Fibroblast of skin of abdomen (primary cell): ENCODE measurements at regions not wholly inside any gene's neighbourhood (a gene's known extent, or its start where the extent isn't known, plus 50 kb on each side); places are given as distances from the start of the nearest gene placed in this dataset.

Experiments
- DNase-seq: peaks from one replicate; pipeline ENCODE4 v3.0.0-alpha.2; 2013

GRCh38 chr10:131584287-131584686 is 272.8 kb upstream of the TCERG1L start:
- no peak for DNase-seq

DNA sequence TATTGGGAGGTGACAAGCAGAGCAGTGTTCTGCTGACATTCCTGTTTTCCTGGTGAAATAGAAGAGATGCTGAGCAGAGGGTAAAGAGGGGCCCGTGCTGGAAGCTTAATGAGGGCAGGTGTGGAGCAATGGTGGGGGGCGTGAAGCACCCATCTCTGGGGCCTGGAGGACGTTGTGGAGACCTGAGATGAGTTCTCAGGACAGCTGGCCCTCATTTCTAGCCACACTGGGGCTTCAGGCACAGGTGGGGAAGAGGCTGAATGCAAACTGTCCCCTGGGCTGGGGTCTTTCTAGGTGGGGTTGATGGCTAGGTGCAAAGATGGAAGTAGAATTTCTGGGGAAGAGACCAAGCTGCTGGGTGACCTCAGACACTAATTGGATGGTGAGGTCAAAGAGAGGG is 274.2 kb upstream of the TCERG1L start:
- no peak for DNase-seq

DNA sequence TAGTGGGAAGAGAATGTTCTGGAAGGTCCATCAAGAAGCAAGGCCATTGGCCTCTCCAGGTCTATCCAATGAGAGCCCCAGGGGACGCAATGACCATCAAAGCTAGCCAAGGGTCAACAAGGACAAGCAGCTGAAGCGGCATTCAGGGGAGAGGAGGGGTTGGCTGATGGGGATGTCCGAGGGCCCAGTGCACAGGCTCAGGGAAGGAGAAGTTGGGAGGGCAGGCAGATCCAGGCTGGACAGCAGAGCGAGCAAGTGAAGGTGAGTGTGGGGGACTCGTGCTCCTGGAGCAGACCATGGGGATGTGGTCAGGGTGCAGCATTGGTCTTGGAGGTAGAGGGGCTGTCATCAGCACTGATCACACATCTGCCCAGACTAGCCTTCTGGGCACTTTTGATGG is 275.4 kb upstream of the TCERG1L start:
- DNase-seq: no peak

- no peak for DNase-seq
Observed at GRCh38 chr10:131587976-131588680, 276.6 kb upstream of the TCERG1L start.

DNA sequence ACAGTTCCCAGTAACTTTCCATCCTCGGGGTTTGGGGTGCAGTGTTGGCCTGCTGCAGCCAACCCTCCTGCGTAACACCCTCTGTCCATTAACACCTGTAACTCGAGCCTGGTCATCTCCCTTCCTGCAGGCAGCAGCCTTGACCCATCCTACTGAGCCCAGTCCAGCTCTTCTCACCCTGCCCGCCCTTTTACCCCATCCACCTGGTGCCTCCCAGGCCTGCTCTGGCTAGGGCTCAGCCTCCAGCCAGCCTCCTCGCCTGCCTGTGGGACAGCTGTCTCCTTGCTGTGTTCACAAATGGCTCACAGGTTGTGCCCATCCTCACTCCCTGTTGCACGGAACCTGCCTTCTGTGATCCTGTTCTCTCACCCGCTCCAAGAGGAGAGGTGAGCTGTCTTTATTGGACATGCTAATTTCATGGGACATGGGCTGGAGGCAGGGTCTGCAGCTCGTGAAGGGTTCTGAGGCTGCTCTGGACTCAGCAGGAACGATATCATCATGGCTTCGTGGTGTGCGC is 277.2 kb upstream of the TCERG1L start:
- no peak for DNase-seq

GRCh38 chr10:131590567-131590966 is 279.0 kb upstream of the TCERG1L start:
- no peak for DNase-seq

DNA sequence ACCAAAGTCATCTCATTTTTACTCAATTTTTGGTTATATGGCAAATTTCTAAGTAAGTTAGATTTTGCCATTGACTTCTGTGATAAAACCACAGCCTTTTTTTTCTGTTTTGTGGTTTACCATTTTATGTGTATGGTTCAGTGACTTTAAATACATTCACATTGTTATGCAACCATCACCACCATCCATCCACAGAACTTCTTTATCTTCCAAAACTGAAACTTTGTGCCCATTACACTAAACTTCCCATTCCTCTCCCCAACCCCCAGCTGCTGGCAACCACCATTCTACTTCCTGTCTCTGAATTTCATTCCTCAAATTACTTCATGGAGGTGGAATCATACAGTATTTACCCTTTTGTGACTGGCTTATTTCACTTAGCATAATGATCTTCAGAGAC is 280.4 kb upstream of the TCERG1L start:
- DNase-seq: no peak

DNA sequence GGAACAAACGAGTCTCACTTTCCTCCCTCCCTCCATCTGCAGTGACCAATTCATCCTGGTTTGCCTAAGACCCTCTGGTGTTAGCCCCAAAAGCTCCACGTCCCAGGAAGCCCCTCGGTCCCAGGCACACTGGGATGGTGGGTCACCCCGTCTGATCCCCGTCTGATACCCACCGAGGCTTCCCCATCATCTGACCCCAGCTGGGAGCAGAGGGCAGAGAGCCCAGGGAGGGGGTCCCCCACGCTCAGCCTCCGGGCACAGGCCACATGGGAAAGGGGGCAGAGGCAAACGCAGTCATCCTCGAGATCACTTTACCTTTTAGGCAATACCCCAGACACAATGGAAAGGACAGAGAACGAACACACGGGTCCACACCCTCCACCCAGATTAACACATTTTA is 291.6 kb upstream of the PPP2R2D start:
- no peak for DNase-seq

DNA sequence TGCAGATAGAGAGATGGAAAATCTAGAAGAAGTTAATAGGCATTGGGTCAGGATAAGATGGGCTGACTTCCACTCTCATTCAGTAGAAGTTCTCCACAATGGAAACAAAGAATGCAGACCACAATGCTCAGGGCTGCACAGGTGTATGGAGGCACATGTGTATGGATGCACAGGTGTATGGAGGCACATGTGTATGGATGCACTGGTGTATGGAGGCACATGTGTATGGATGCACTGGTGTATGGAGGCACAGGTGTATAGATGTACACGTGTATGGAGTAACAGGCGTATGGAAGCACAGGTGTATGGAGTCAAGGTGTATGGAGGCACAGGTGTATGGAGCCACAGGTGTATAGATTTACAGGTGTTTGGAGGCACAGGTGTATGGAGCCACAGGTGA is 285.7 kb upstream of the PPP2R2D start:
- no peak for DNase-seq

GRCh38 chr10:131616040-131616439 is 284.8 kb upstream of the PPP2R2D start:
- DNase-seq: no peak

GRCh38 chr10:131617113-131617858 is 283.5 kb upstream of the PPP2R2D start:
- no peak for DNase-seq

GRCh38 chr10:131618587-131619267 is 282.1 kb upstream of the PPP2R2D start:
- no peak for DNase-seq

GRCh38 chr10:131620314-131620713 is 280.5 kb upstream of the PPP2R2D start:
- DNase-seq: no peak

- no peak for DNase-seq
Observed at GRCh38 chr10:131620904-131621303, 279.9 kb upstream of the PPP2R2D start.

GRCh38 chr10:131621784-131622624 is 278.8 kb upstream of the PPP2R2D start:
- no peak for DNase-seq

- DNase-seq: no peak
Observed at GRCh38 chr10:131625041-131625440, 275.8 kb upstream of the PPP2R2D start.

DNA sequence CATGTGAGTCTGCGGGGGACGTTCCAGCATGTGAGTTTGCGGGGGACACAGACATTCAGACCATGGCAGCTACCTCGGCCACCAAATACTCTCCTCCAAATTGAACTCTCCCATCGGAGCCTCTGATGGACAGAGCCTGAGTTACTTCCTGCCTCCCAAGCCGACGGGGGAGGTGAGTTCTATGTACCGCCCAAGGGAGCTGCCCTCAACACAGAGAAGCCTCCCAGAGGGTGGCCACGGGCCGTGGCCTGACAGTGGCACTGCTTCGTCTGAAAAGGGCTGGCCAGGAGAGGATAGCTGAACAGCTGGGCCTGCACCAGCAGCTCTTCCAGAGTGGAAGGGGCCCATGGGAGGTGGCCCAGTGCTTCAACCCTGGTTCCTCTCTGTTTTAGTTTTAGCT is 274.5 kb upstream of the PPP2R2D start:
- no peak for DNase-seq

- no peak for DNase-seq
Observed at GRCh38 chr10:131629026-131629770, 271.6 kb upstream of the PPP2R2D start.

DNA sequence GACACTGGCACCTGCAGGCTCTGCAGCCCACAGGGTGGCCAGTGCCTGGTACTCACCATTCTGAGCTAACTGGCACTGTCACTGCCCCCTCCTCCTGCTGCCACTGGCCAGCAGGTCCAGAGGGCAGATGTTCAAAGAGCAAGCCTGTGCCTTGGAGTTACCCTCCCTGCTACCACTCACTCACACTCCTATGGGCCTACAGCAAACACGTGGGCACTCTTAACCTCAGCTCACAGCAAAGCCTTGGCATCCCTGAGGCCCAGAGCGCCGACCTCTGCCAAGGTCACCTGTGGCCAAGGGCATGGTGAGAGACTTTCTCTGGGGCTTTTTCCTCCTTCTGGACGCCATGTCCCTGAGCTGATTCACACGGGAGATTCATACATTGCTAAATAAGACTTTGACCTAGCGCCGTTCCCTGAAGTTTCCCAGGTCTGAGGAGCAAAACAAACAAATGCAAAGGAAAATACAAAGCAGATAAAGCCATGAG is 270.0 kb upstream of the PPP2R2D start:
- no peak for DNase-seq

DNA sequence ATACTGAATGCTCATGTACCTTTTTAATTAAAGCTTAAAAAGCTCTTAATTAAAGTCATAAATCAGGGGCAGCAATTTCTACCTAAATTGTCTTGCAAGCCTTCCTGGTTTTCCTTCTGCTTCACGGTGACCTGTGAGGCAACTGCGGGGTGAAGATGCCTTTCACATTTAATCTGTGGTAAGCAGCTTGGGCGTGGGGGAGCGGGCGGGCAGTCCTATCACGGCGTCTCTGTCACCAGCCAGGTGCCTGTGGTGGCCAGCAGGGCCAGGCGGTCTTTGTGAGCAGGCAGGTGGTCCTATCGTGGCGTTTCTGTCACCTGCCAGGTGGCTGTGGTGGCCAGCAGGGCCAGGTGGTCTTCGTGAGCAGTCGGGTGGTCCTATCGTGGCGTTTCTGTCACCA is 269.2 kb upstream of the PPP2R2D start:
- no peak for DNase-seq

- DNase-seq: no peak
Observed at GRCh38 chr10:131635564-131636015, 265.2 kb upstream of the PPP2R2D start.

- DNase-seq: no peak
Observed at GRCh38 chr10:131636116-131636515, 264.7 kb upstream of the PPP2R2D start.
